ENCODE measurements at regions not wholly inside any gene's neighbourhood (a gene's known extent, or its start where the extent isn't known, plus 50 kb on each side); places are given as distances from the start of the nearest gene placed in this dataset.

DNA sequence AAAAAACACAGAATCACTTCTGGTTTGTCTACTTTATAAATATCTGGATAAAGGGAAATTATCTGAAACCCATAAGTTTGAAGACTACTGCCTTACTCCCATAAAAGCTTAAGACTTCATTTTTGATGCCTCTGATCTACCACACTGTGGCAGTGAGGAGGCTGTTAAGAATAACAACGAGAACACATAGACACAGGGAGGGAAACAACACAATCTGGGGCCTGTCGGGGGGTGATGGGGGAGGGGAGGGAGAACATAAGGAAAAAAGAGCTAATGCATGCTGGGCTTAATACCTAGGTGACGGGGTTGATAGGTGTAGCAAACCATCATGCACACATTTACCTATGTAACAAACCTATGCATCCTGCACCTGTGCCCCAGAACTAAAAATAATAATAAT, 573.7 kb downstream of the GBA3 start:
- Histone ChIP-seq H3K9me3 (no peaks in the 10 kb centered on the region), H3K36me3 (no peaks in the 10 kb centered on the region), H3K27me3 (no peaks in the 10 kb centered on the region), H3K4me1 (no peaks in the 10 kb centered on the region), H3K27ac (no peak overlapping the region), H3K4me3 (no peak overlapping the region)
- intact Hi-C loops (cut with DNase I), result no loop called here
- no peak for DNase-seq
- TF ChIP-seq, protein P1, sequence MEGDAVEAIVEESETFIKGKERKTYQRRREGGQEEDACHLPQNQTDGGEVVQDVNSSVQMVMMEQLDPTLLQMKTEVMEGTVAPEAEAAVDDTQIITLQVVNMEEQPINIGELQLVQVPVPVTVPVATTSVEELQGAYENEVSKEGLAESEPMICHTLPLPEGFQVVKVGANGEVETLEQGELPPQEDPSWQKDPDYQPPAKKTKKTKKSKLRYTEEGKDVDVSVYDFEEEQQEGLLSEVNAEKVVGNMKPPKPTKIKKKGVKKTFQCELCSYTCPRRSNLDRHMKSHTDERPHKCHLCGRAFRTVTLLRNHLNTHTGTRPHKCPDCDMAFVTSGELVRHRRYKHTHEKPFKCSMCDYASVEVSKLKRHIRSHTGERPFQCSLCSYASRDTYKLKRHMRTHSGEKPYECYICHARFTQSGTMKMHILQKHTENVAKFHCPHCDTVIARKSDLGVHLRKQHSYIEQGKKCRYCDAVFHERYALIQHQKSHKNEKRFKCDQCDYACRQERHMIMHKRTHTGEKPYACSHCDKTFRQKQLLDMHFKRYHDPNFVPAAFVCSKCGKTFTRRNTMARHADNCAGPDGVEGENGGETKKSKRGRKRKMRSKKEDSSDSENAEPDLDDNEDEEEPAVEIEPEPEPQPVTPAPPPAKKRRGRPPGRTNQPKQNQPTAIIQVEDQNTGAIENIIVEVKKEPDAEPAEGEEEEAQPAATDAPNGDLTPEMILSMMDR (IDR thresholded peaks at IDR 0.05), result no peak
- TF ChIP-seq POLR2A (IDR thresholded peaks at IDR 0.05) (no peak), EP300 (IDR thresholded peaks at IDR 0.05) (no peak)
- 62 to 72% methylated on average over 3 of the region's 3 CpGs for WGBS, 2 donors

DNA sequence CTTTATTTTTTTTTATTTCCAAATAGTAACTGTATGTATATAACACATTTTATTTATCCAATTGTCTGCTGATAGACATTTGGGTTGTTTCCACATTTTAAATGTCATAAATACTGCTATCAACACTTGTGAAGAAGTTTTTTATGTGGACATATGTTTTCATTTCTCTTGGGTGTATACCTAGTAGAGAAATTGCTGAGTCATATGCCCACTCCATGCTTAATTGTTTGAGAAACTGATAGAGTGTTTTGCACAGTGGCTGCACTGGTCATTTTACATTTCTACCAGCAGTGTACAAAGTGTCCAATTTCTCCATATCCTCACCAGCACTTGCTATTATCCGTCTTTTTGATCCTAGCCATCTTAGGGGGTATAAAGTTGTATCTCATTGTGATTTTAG, 567.8 kb downstream of the GBA3 start:
- DNase-seq, result no peak
- Histone ChIP-seq H3K4me3 (no peak overlapping the region), H3K27me3 (no peaks in the 10 kb centered on the region), H3K27ac (no peak overlapping the region), H3K9me3 (peaks cover 0 to 3% (median 0%) of the 10 kb centered on the region in 4 donors), H3K4me1 (no peaks in the 10 kb centered on the region), H3K36me3 (no peaks in the 10 kb centered on the region)
- 85 to 96% methylated on average over 1 of the region's 1 CpG for WGBS, 2 donors
- intact Hi-C loops (cut with DNase I), result no loop called here
- no peak for TF ChIP-seq POLR2AphosphoS5 (IDR thresholded peaks at IDR 0.05)
- TF ChIP-seq POLR2A (IDR thresholded peaks at IDR 0.05), result no peak
- no peak for TF ChIP-seq EP300 (IDR thresholded peaks at IDR 0.05)
- TF ChIP-seq, protein P1 (IDR thresholded peaks at IDR 0.05), result no peak

- no peak overlapping the region for H3K27ac ChIP-seq
- H3K9me3 ChIP-seq, result no peaks in the 10 kb centered on the region
- no peaks in the 10 kb centered on the region for H3K36me3 ChIP-seq
- no peaks in the 10 kb centered on the region for H3K4me1 ChIP-seq
- intact Hi-C loops (cut with DNase I), result no loop called here
- no peak for DNase-seq
- H3K4me3 ChIP-seq, result no peak overlapping the region
- no peaks in the 10 kb centered on the region for H3K27me3 ChIP-seq
- 78 to 84% methylated on average over 3 of the region's 3 CpGs for WGBS, 2 donors
- TF ChIP-seq, protein P1 (IDR thresholded peaks at IDR 0.05), result no peak
- no peak for TF ChIP-seq EP300 (IDR thresholded peaks at IDR 0.05)
- TF ChIP-seq POLR2AphosphoS5 (IDR thresholded peaks at IDR 0.05), result no peak
- TF ChIP-seq POLR2A (IDR thresholded peaks at IDR 0.05), result no peak
Measured at GRCh38 chr4:23245203-23245832, 552.6 kb downstream of the GBA3 start.

DNA sequence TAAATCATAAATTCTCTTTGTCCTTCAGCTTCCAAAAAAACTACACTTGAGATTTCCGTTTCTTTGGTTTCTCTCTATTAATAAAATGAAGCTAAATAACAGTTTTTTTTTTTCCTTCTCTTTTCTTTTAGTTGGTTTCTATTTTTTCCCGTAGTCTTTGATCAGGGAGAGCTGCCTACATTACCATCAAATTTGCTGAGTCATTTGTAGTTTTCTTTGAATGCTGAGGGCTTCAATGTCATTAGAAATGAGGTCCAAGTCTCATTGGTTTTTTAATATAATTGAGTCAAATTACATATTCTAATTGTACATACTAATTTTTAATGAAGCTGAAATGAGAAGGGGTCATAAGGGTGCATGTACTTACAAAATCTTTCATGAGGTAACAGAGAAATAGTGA, 550.2 kb downstream of the GBA3 start:
- H3K27ac ChIP-seq, result no peak overlapping the region
- no peak for DNase-seq
- H3K36me3 ChIP-seq, result no peaks in the 10 kb centered on the region
- 61 to 80% methylated on average over 2 of the region's 2 CpGs for WGBS, 2 donors
- TF ChIP-seq, protein P1 (IDR thresholded peaks at IDR 0.05), result no peak
- TF ChIP-seq POLR2A (IDR thresholded peaks at IDR 0.05) (no peak), POLR2AphosphoS5 (IDR thresholded peaks at IDR 0.05) (no peak), EP300 (IDR thresholded peaks at IDR 0.05) (no peak)
- H3K27me3 ChIP-seq, result no peaks in the 10 kb centered on the region
- no peak overlapping the region for H3K4me3 ChIP-seq
- no peaks in the 10 kb centered on the region for H3K4me1 ChIP-seq
- H3K9me3 ChIP-seq, result no peaks in the 10 kb centered on the region
- intact Hi-C loops (cut with DNase I), result no loop called here

DNA sequence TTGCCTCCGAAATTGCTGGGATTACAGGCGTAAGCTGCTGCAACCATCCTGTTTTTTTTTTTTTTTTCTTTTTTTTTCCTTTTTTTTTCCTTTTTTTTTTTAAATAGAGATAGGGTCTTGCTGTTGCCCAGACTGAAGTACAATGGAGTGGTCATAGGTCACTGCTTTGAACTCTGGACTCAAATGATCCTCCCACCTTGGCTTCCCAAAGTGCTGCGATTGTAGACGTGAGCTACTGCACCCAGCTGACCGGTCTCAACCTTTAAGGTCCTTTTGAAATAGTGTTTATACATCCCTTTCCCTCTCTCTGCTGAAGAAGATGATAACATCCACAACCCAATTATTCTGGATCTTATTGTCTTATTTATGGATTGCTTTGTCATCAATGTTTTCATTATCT, 548.7 kb downstream of the GBA3 start:
- no peak for TF ChIP-seq POLR2A (IDR thresholded peaks at IDR 0.05)
- TF ChIP-seq POLR2AphosphoS5 (IDR thresholded peaks at IDR 0.05), result no peak
- no peak for TF ChIP-seq EP300 (IDR thresholded peaks at IDR 0.05)
- TF ChIP-seq, protein P1 (IDR thresholded peaks at IDR 0.05), result no peak
- Histone ChIP-seq H3K27ac (no peak overlapping the region), H3K27me3 (no peaks in the 10 kb centered on the region), H3K36me3 (no peaks in the 10 kb centered on the region), H3K9me3 (no peaks in the 10 kb centered on the region), H3K4me3 (no peak overlapping the region), H3K4me1 (no peaks in the 10 kb centered on the region)
- intact Hi-C loops (cut with DNase I), result no loop called here
- DNase-seq, result no peak
- 93 to 94% methylated on average over 5 of the region's 5 CpGs for WGBS, 2 donors
